H1 (cell line): ENCODE measurements at regions not wholly inside any gene's neighbourhood (a gene's known extent, or its start where the extent isn't known, plus 50 kb on each side); places are given as distances from the start of the nearest gene placed in this dataset.
A peak's percentile ranks its signal among the peaks of the same experiment; 100 is the strongest.

Source experiments
- CTCF ChIA-PET: fragments of 300-600 bp; sonication (Branson Sonifier 250); formaldehyde crosslinking; loops from one replicate; lab custom pipeline; 2021; ENCODE audit not compliant: partially characterized antibody; lab: Charles Lee
- POLR2A ChIA-PET: fragments of 300-600 bp; sonication (Branson Sonifier 250); formaldehyde crosslinking; loops from one replicate; lab custom pipeline; 2021; ENCODE audit warnings: inconsistent platforms; ENCODE audit not compliant: partially characterized antibody; lab: Charles Lee
- DNase-seq, 2 experiments: peaks; one replicate each; pipeline versions ENCODE4 v3.0.0 to v3.0.0-alpha.2; 2010 to 2022; ENCODE audit warnings: low spot score in 2 of 2, low read depth in 1 of 2, mixed read lengths in 1 of 2
- FAIRE-seq: peaks from 2 replicates; lab custom pipeline; 2011; peaks lifted over from hg19 to GRCh38; lab: Jason Lieb, UNC
- H2AFZ ChIP-seq: 2 replicates; pipeline ENCODE4 v1.8.1; 2012; ENCODE audit warnings: low read length, inconsistent platforms
- H2AK5ac ChIP-seq: 2 replicates; pipeline ENCODE4 v1.6.1; 2013; ENCODE audit warnings: low read depth, low read length
- H2BK120ac ChIP-seq: replicated peaks from 2 replicates; pipeline ENCODE3; 2013; ENCODE audit warnings: low read depth, low read length, inconsistent platforms
- H2BK12ac ChIP-seq: 2 replicates; pipeline ENCODE4 v1.6.1; 2013; ENCODE audit warnings: low read depth, low read length
- H2BK15ac ChIP-seq: 2 replicates; pipeline ENCODE4 v1.6.1; 2013; ENCODE audit warnings: low read length
- H2BK20ac ChIP-seq: 2 replicates; pipeline ENCODE4 v1.6.1; 2013; ENCODE audit warnings: low read length
- H2BK5ac ChIP-seq: 2 replicates; pipeline ENCODE4 v1.6.1; 2013; ENCODE audit warnings: low read depth, low read length
- H3K14ac ChIP-seq: 2 replicates; pipeline ENCODE4 v1.6.1; 2013; ENCODE audit warnings: inconsistent platforms; ENCODE audit not compliant: insufficient read length
- H3K18ac ChIP-seq: 2 replicates; pipeline ENCODE4 v1.6.1; 2013; ENCODE audit warnings: low read length; ENCODE audit errors: extremely low read depth
- H3K23ac ChIP-seq: 2 replicates; pipeline ENCODE4 v1.6.1; 2013; ENCODE audit warnings: inconsistent platforms; ENCODE audit not compliant: insufficient read length
- H3K23me2 ChIP-seq: 2 replicates; pipeline ENCODE4 v1.6.1; 2013; ENCODE audit warnings: low read depth, low read length
- H3K27ac ChIP-seq: 2 replicates; pipeline ENCODE4 v1.6.1; 2011; ENCODE audit warnings: low read depth, low read length, inconsistent platforms
- H3K27me3 ChIP-seq, 4 experiments: replicated peaks in 1 of 4; 1 replicate in 1 of 4; 2 replicates in 3 of 4; pipeline versions ENCODE4 v1.6.1 to v1.8.1; 2011 to 2013; ENCODE audit warnings: low read length in 3 of 4, mild to moderate bottlenecking in 3 of 4, inconsistent platforms in 2 of 4, mixed read lengths in 2 of 4, moderate library complexity in 1 of 4; ENCODE audit not compliant: control insufficient read depth in 3 of 4, insufficient read depth in 3 of 4; ENCODE audit errors: extremely low read depth in 1 of 4
- H3K36me3 ChIP-seq, 4 experiments: 2 replicates each; pipeline versions ENCODE4 v1.6.1 to v1.8.1; 2011 to 2013; ENCODE audit warnings: mild to moderate bottlenecking in 4 of 4, low read length in 3 of 4, moderate library complexity in 2 of 4, control low read depth in 1 of 4, inconsistent platforms in 1 of 4; ENCODE audit not compliant: insufficient read depth in 4 of 4, control insufficient read depth in 2 of 4
- H3K4ac ChIP-seq: replicated peaks from 2 replicates; pipeline ENCODE3; 2013; ENCODE audit warnings: low read length, low read depth, mixed read lengths, inconsistent platforms; ENCODE audit not compliant: insufficient read length
- H3K4me1 ChIP-seq, 4 experiments: replicated peaks in 1 of 4; 1 replicate in 1 of 4; 2 replicates in 3 of 4; pipeline versions ENCODE4 v1.6.1 to v1.8.1; 2011 to 2013; ENCODE audit warnings: low read length in 3 of 4, inconsistent platforms in 2 of 4, mixed read lengths in 1 of 4; ENCODE audit not compliant: insufficient read depth in 4 of 4, control insufficient read depth in 3 of 4
- H3K4me2 ChIP-seq, 2 experiments: 2 replicates each; pipeline versions ENCODE4 v1.6.1 to v1.8.1; 2011 to 2013; ENCODE audit warnings: low read depth in 2 of 2, low read length in 2 of 2, control low read depth in 1 of 2, inconsistent platforms in 1 of 2, mild to moderate bottlenecking in 1 of 2; ENCODE audit not compliant: insufficient read depth in 1 of 2
- H3K4me3 ChIP-seq, 4 experiments: fragments of 200-600, 300-600 bp in 1 of 4; sonication (generic), shearing (Covaris generic), sonication (Bioruptor Twin) in 1 of 4; 2 replicates each; pipeline versions ENCODE4 v1.5.1 to v1.8.1; 2011 to 2016; ENCODE audit warnings: low read length in 4 of 4, low read depth in 3 of 4, control low read depth in 2 of 4, inconsistent platforms in 2 of 4, mild to moderate bottlenecking in 2 of 4, mixed read lengths in 1 of 4, moderate library complexity in 1 of 4; ENCODE audit not compliant: insufficient read depth in 2 of 4; ENCODE audit errors: extremely low read depth in 1 of 4
- H3K56ac ChIP-seq: replicated peaks from 2 replicates; pipeline ENCODE3; 2013; ENCODE audit warnings: low read depth, mild to moderate bottlenecking, mixed read lengths, low read length, inconsistent platforms; ENCODE audit not compliant: insufficient read length
- H3K79me1 ChIP-seq: 2 replicates; pipeline ENCODE4 v1.6.1; 2013; ENCODE audit warnings: low read depth, low read length, control low read depth
- H3K79me2 ChIP-seq, 2 experiments: 2 replicates each; pipeline versions ENCODE4 v1.6.1 to v1.8.1; 2012 to 2013; ENCODE audit warnings: low read length in 2 of 2, mild to moderate bottlenecking in 2 of 2, inconsistent platforms in 1 of 2; ENCODE audit not compliant: insufficient read depth in 2 of 2, control insufficient read depth in 1 of 2
- H3K9ac ChIP-seq, 4 experiments: replicated peaks in 1 of 4; 1 replicate in 1 of 4; 2 replicates in 3 of 4; pipeline versions ENCODE4 v1.6.1 to v1.8.1; 2011 to 2013; ENCODE audit warnings: low read depth in 3 of 4, low read length in 3 of 4, control low read depth in 2 of 4, mild to moderate bottlenecking in 2 of 4, moderate library complexity in 2 of 4, inconsistent platforms in 1 of 4; ENCODE audit errors: extremely low read depth in 1 of 4
- H3K9me3 ChIP-seq, 2 experiments: 2 replicates each; pipeline versions ENCODE4 v1.6.1 to v1.8.1; 2012 to 2013; ENCODE audit warnings: mild to moderate bottlenecking in 2 of 2, moderate library complexity in 2 of 2, control low read depth in 1 of 2, inconsistent platforms in 1 of 2, low read depth in 1 of 2, low read length in 1 of 2, mixed read lengths in 1 of 2; ENCODE audit not compliant: insufficient read depth in 2 of 2
- H4K20me1 ChIP-seq, 2 experiments: replicated peaks in 1 of 2; 2 replicates each; pipeline versions ENCODE3 to v1.8.1; 2011 to 2013; ENCODE audit warnings: inconsistent platforms in 2 of 2, low read length in 2 of 2, mild to moderate bottlenecking in 1 of 2; ENCODE audit not compliant: insufficient read depth in 2 of 2, control insufficient read depth in 1 of 2
- H4K5ac ChIP-seq: 2 replicates; pipeline ENCODE4 v1.6.1; 2013; ENCODE audit warnings: low read length, low read depth, mixed read lengths, inconsistent platforms; ENCODE audit not compliant: insufficient read length
- H4K8ac ChIP-seq: 2 replicates; pipeline ENCODE4 v1.8.0; 2013; ENCODE audit warnings: mild to moderate bottlenecking, moderate library complexity, low read length, inconsistent platforms; ENCODE audit not compliant: insufficient read depth; ENCODE audit errors: extremely low read depth
- H4K91ac ChIP-seq: replicated peaks from 2 replicates; pipeline ENCODE3; 2013; ENCODE audit warnings: low read length, mixed read lengths, inconsistent platforms; ENCODE audit not compliant: insufficient read length
- CBX5 ChIP-seq: fragments of 300-800, 300-1000 bp; sonication (generic); IDR thresholded peaks from 2 replicates; pipeline ENCODE4 v1.7.1; 2016; ENCODE audit warnings: antibody characterized with exemption, low read length, low read depth
- CHD1 ChIP-seq: IDR thresholded peaks from 2 replicates; pipeline ENCODE4 v1.6.1; 2012; ENCODE audit warnings: low read depth, low read length, improper control_type of control experiment
- CHD2 ChIP-seq: IDR thresholded peaks from 2 replicates; pipeline ENCODE4 v1.6.1; 2012; ENCODE audit warnings: low read length, improper control_type of control experiment
- POLR2A ChIP-seq, 2 experiments: IDR thresholded peaks; 1 replicate in 1 of 2; 2 replicates in 1 of 2; pipeline ENCODE4 v1.6.1; 2011; ENCODE audit warnings: low read depth in 2 of 2, low read length in 2 of 2, mild to moderate bottlenecking in 2 of 2; ENCODE audit errors: control extremely low read depth in 1 of 2
- SIX5 ChIP-seq: IDR thresholded peaks from 2 replicates; pipeline ENCODE4 v1.6.1; 2011; ENCODE audit warnings: mild to moderate bottlenecking, low read depth, low read length
- SRF ChIP-seq: IDR thresholded peaks from 2 replicates; pipeline ENCODE4 v1.6.1; 2011; ENCODE audit warnings: mild to moderate bottlenecking, low read depth, low read length, moderate library complexity
- TBP ChIP-seq: IDR thresholded peaks from 2 replicates; pipeline ENCODE4 v1.6.1; 2011; ENCODE audit warnings: low read depth, low read length, improper control_type of control experiment
- TEAD4 ChIP-seq: IDR thresholded peaks from 2 replicates; pipeline ENCODE4 v1.6.1; 2012; ENCODE audit warnings: low read depth, low read length, inconsistent platforms, mixed read lengths
- YY1 ChIP-seq: IDR thresholded peaks from 2 replicates; pipeline ENCODE4 v1.6.1; 2011; ENCODE audit warnings: low read depth, mild to moderate bottlenecking, low read length
- WGBS, 2 experiments: shearing (Covaris generic) in 1 of 2; methylation state at CpG; one replicate each; pipeline versions ENCODE4 v1.1.6 to v1.1.7; 2013 to 2015; ENCODE audit warnings: low lambda C conversion rate in 2 of 2, mixed read lengths in 2 of 2, inconsistent platforms in 1 of 2, low coverage in 1 of 2, missing lambda C conversion rate in 1 of 2; ENCODE audit not compliant: insufficient replicate concordance in 2 of 2, insufficient coverage in 1 of 2, insufficient read length in 1 of 2; ENCODE audit errors: extremely low coverage in 1 of 2, missing lambda C conversion rate in 1 of 2; 5-methylcytosine and 5-hydroxymethylcytosine counted together

- Histone ChIP-seq H2BK120ac (no peak overlapping the region), H2AK5ac (no peak overlapping the region), H3K14ac (no peak overlapping the region), H3K18ac (no peak overlapping the region)
- POLR2A ChIA-PET = no interaction called here
- TF ChIP-seq YY1 (no peak), CHD2 (no peak), POLR2A (IDR thresholded peaks at IDR 0.05; ENCODE audit: control extremely low read depth in 1 of 2, low read depth in 2 of 2, low read length in 2 of 2) (no peak), TBP (no peak), CHD1 (no peak), SIX5 (no peak), CBX5 (no peak), SRF (no peak), TEAD4 (no peak)
- TF ChIP-seq, all 59 proteins: peak for 0
- DNase-seq = no peak
- peak overlapping the region in 1 of 4 experiments; percentile 34; a peak in 1 of 7 replicates for H3K9ac ChIP-seq
- H3K23ac ChIP-seq = no peak overlapping the region
- no peaks in the 10 kb centered on the region for H3K36me3 ChIP-seq
- no peaks in the 10 kb centered on the region for H4K20me1 ChIP-seq
- WGBS, 2 experiments = 50% methylated on average over 1 of the region's 1 CpG; no CpG with 5 or more reads in 1 of the 2 experiments
- H3K79me1 ChIP-seq = no peaks in the 10 kb centered on the region
- FAIRE-seq = no peak
- H2AFZ ChIP-seq = no peak overlapping the region
- H3K23me2 ChIP-seq = no peaks in the 10 kb centered on the region
- H2BK5ac ChIP-seq = no peak overlapping the region
- H4K91ac ChIP-seq = no peak overlapping the region
- H2BK15ac ChIP-seq = no peak overlapping the region
- 0 out of 2 replicates have a peak overlapping the region, but pooled peaks have one; percentile 21 for H2BK20ac ChIP-seq
- CTCF ChIA-PET = no interaction called here
- no peak overlapping the region for H4K5ac ChIP-seq
- H2BK12ac ChIP-seq = no peak overlapping the region
- H3K79me2 ChIP-seq = no peaks in the 10 kb centered on the region
- no peak overlapping the region for H3K4ac ChIP-seq
- H3K4me1 ChIP-seq = peaks cover 0 to 2% (median under 1%) of the 10 kb centered on the region in 4 experiments; a peak in 1 of 7 replicates
- no peaks in the 10 kb centered on the region for H3K27me3 ChIP-seq
- no peak overlapping the region for H3K27ac ChIP-seq
- H3K56ac ChIP-seq = no peak overlapping the region
- H4K8ac ChIP-seq = no peak overlapping the region
- H3K4me2 ChIP-seq = no peak overlapping the region
- no peaks in the 10 kb centered on the region for H3K9me3 ChIP-seq
- H3K4me3 ChIP-seq = no peak overlapping the region
These were observed 802.4 kb upstream of the ANO3 start for GRCh38 chr11:25529572-25529971.
